ENCODE measurements at regions not wholly inside any gene's neighbourhood (a gene's known extent, or its start where the extent isn't known, plus 50 kb on each side); places are given as distances from the start of the nearest gene placed in this dataset.

DNA sequence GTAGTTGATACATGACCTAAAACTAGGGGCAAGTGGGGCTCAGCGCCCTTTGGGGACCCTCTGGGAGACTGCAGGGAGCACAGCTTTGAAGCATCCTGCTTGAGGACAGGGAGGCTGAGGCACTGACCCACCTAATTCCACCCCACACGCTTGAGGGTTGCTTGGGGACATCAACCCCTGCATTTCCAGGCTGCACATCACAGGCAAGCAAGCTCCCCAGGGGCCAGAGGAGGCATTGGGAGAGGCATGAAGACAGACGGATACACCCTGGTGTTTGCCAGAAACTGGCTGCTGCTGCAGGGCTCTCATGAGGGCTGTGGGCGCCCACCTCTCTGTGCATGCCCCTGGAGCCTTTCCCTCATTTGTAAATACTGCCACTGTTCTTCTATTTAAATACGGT, 99.3 kb downstream of the ABHD5 start:
- TF ChIP-seq, protein P1, sequence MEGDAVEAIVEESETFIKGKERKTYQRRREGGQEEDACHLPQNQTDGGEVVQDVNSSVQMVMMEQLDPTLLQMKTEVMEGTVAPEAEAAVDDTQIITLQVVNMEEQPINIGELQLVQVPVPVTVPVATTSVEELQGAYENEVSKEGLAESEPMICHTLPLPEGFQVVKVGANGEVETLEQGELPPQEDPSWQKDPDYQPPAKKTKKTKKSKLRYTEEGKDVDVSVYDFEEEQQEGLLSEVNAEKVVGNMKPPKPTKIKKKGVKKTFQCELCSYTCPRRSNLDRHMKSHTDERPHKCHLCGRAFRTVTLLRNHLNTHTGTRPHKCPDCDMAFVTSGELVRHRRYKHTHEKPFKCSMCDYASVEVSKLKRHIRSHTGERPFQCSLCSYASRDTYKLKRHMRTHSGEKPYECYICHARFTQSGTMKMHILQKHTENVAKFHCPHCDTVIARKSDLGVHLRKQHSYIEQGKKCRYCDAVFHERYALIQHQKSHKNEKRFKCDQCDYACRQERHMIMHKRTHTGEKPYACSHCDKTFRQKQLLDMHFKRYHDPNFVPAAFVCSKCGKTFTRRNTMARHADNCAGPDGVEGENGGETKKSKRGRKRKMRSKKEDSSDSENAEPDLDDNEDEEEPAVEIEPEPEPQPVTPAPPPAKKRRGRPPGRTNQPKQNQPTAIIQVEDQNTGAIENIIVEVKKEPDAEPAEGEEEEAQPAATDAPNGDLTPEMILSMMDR (conservative IDR thresholded peaks at IDR 0.05): no peak
- no peak overlapping the region for H3K27ac ChIP-seq

DNA sequence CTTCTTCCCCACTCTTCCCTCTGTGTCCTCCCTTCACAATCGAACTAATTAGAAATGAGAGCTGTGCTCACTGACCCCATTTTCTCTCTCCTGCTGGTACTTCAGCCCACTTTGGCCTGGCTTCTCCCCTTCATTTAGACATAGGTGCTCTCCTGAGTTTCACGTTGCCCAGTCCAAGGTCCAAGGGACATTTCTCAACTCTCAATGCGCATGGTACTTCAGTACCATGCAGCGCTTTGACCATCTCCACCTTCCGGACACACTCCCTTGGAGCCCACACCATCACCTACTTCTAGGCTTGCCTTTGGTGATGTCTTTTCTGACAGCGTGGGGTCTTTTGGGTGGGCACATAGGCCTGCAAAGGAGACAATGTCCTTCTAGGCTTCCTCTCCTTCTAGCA, 99.7 kb downstream of the ABHD5 start:
- TF ChIP-seq, protein P1 (conservative IDR thresholded peaks at IDR 0.05): no peak
- H3K27ac ChIP-seq: no peak overlapping the region

DNA sequence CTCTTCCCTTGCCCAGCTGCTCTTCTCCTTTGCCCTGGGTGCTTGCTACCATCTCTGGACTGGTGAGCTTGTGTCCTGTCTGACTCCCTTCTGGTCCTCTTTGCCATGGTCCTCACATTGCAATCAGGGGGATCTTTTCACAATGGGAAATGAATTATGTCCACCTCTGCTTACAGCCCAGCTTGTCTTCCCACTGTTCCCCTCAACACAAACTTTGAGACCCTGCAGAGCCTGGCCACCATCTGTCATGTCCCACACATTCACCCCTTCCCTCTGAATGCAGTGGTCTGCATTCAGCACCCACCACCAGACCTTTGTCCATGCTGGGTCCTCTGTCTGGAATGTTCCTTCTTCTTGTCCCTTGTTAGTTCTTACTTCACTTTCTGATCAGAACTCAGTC, 100.5 kb downstream of the ABHD5 start:
- no peak overlapping the region for H3K27ac ChIP-seq
- TF ChIP-seq, protein P1 (conservative IDR thresholded peaks at IDR 0.05): no peak

DNA sequence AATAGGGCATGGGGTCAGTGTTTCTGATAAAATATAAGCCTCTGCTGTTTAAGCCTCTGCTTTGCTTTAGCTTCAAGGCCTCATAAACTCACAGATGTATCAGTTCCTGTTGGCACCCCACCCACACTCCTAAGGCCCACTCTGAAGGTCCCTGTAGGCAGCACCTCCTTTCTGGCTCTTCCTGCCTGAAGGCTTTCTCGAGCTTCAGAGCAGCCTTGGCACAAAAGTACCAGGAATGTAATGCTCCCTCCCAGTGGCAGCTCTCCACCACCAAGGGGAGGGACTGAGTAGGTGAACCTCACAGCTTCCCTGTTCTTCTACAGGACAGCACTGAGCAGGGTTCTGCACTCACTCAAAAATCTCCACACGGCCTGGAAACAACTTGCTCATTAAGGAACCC, 102.2 kb downstream of the ABHD5 start:
- TF ChIP-seq, protein P1 (conservative IDR thresholded peaks at IDR 0.05): no peak
- no peak overlapping the region for H3K27ac ChIP-seq

DNA sequence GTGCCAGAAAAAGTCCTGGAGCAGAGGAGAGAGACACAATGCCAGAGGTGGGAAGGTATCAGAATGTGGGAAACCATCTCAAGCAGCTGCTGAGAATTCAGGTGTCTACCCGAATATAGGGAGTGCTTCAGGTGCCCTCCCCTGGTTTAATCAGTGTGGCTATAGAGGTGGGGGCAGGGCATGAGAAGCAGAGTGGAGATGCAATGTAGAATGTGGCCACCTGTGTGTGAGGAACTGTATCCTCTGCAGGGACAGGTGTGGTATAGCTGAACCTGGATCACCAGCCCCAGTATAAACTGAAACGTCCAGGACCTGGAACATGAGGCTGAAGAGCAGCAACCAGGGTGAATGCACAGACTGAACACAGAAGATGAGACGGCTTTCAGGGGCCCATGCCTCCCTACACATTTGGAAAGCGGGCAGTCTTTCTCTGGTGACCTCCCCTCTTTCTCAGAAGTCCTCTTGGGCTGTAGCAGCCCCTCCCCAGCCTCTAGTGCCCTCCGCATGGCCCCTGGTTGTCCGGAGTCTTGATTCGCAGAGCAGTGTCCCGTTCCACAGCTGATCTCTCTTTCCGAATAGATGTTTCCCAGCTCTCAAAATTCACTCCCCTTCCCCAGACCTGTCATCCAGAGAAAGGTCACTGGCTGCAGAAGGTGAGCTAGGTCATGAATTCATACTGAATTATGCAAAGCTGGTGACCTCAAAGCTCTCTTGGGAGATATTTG, 103.1 kb downstream of the ABHD5 start:
- H3K27ac ChIP-seq: no peak overlapping the region

DNA sequence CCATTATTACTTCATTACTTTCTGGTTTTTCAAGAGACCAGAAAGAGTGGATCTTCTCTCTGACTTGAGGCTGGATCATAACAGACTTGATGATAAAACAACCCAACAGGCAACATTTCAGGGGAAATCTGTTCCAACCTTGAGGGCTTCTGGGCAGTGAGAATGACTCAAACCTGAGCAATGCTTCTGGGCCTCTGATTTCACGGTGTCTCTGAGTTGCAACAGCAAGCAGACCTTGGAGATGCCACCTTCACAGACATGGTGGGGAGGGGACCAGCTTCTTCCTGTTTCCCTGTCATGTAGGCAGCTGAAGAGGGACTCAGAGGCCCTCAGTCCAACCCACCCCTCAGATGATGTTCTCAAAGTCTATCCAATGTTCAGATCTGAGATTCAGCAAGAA, 104.0 kb downstream of the ABHD5 start:
- no peak overlapping the region for H3K27ac ChIP-seq
- TF ChIP-seq, protein P1 (conservative IDR thresholded peaks at IDR 0.05): no peak

More for the DNA sequence above, 103.1 kb downstream of the ABHD5 start:
- TF ChIP-seq, protein P1 (conservative IDR thresholded peaks at IDR 0.05): no peak

DNA sequence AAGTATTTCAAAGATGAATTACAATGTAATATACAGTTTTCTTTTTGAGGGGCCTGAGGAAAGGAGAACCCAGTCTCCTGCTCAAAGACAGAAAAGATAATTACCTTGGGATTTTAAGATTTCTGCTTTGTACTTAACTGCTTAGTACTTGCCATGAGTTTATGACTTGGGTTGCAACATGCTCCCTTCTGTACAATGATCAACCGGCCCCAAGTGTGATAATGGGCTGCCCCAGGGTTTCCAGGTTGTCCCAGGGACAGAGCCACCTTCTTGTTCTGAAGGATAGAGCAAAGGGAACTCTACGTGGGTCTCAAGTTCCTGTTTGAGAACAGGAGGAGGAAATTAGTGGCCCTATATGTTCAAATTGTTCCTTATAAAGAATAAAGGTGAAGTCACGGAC, 104.8 kb downstream of the ABHD5 start:
- no peak overlapping the region for H3K27ac ChIP-seq
- TF ChIP-seq, protein P1 (conservative IDR thresholded peaks at IDR 0.05): no peak
